Right lobe of liver (tissue), 4 donors: ENCODE measurements at regions not wholly inside any gene's neighbourhood (a gene's known extent, or its start where the extent isn't known, plus 50 kb on each side); places are given as distances from the start of the nearest gene placed in this dataset.

ENCODE experiments used
- CTCF ChIP-seq, 4 donors: fragments of 200-600 bp in 3 of 4; fragments of 450-650 bp in 1 of 4; IDR thresholded peaks; one replicate each; pipeline versions ENCODE4 v1.5.1 to v1.8.0; 2016 to 2022; ENCODE audit warnings: antibody characterized with exemption in 4 of 4, mild to moderate bottlenecking in 2 of 4
- POLR2A ChIP-seq: fragments of 450-650 bp; IDR thresholded peaks from one replicate; pipeline ENCODE4 v1.6.1; 2017; ENCODE audit warnings: antibody characterized with exemption, mild to moderate bottlenecking
- donor health status: DM: no; HTN: no; CAD: no.
- donor health status: DM: no; HTN: no; CAD: no.
- donor health status: DM: no; HTN: yes; CAD: no.

GRCh38 chr2:146678516-146678915, 1166.3 kb upstream of the ACVR2A start:
- no peak for TF ChIP-seq CTCF (IDR thresholded peaks at IDR 0.05)
- no peak for TF ChIP-seq POLR2A
